ENCODE measurements at regions not wholly inside any gene's neighbourhood (a gene's known extent, or its start where the extent isn't known, plus 50 kb on each side); places are given as distances from the start of the nearest gene placed in this dataset.
"Not testable (repeated sequence)": the region's sequence is repeated elsewhere in the genome, so short reads cannot be mapped to it uniquely, and the experiment has no call there.

DNA sequence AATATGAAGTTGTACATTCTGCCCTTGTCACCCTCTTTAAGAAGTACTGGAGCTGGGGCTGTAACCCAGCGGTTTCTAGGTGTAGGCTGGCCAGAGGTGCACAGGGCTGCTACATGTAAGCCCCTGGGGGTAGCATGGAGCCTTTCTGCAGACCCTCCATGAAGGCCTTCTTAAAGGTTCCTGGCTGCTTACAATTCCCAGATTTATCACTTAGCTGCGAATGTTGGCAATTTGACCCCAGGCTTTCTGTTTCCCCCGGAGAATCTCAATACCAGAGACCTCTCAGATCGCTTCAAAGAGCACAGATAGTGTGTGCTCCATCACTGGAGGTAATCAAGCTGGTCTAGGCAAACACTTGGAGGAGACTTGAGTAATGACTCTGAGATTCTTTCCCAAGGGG is 309.4 kb downstream of the CBLN1 start:
- no peak for DNase-seq

DNA sequence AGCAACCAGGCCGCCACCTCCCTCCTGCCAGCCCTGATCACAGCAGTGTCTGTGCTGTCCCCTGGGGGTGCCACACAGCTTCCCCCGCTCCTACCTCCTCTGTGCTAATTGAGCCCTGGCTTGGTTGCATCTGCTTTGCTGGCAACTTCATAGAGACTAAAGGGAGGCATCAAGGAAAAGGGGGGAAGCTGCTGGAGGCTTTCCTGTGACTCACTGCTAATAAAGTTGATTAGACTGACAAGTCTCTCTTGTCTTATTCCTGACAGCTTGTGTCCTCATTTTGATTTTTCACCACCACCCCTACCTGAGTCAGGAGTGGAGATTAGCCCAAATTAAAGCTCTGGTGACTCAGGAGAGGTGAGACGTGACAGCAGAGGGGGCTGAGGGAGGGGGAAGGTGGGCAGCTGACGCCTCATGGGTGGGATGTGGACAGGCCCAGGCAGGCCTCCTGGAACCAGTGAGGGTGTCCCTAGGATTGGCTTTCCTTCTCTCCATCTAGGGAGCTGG is 310.0 kb downstream of the CBLN1 start:
- DNase-seq, result no peak

DNA sequence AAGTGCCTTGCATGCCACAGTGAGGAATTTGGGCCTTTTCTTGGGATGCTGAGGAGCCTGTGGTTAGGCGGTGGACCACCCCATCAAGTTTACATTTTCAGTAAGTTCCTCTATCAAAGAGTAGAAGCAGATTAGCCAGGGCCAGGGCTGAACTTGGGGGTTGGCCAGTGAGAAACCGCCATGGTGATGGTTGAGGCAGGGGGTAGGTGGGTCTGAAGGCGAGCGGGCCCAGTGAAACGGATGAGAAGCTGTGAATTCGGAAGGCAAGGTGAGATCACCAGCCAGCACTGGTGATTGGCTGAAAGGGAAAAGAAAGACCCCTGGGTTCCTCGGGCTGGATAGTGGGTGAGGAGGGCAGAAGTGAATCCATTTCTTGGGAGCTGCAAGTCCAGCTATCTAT is 311.4 kb downstream of the CBLN1 start:
- no peak for DNase-seq

DNA sequence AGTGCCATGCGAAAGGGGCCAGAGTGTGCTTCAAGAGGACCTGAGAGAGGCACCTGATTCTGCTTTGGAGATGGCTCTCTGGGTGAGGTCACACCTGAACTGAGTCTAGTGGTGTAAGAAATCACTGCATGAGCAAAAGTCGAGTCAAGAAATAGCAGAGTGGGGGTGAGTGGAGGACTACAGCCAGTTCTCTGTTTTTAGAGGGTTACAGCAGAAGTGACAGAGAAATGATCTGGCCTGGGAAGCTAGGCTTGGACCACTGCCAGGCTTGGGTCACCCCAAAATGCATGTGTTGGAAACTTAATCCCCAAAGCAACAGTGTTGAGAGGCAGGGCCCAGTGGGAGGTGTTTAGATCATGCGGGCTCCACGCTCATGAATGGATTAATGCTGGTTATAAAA is 312.0 kb downstream of the CBLN1 start:
- no peak for DNase-seq

DNA sequence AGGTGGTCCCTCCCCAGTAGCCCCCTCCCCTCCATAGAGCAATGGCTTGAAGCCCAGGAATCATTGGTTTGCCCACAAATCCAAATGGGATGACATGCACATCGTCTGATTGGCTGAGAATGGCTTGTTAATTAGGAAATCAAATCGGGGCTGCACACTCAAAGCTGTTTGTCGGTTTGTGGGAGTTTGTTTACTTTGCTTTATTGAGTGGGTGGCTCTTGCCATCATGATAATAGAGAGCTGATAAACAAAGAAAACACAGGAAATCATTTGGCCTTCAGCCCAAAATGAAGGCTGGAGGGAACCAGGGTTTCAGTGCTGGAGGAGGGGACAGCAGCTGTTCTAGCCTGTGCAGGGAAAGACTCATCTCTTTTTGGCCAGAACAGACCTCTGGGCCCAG is 316.3 kb downstream of the CBLN1 start:
- no peak for DNase-seq

DNA sequence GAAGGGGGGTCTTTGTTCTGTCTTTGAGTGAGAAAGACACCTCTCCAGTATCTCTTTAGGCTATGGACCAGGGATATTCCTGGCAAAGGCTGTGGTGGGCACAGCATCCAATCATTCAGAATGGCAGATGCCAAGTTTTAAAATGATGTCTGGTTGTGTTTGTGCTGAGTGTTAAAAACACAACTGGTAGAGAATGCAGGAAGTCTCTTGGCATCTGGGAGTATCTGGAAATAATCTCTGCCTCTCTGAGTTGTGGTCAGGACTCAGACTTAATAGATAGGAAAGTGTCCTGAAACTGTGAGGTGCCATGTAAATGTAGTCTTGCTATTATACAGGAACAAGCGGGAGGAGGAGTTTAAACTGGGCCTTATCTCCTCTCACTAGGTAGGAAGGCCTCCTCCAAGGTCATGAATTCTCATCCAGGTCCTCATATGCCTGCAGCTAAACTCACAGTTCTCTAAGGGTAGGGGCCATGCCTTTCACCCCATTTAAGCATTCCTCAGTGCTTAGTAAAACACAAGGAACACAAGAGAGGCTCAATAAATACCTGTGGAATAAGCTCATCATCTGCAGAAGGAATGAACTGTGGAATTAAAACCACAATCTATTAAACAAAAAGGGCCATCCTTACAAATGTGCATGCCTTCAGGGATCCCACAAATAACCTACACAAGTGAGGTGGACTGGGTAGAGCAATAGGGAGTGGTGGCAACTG is 317.6 kb downstream of the CBLN1 start:
- no peak for DNase-seq

DNA sequence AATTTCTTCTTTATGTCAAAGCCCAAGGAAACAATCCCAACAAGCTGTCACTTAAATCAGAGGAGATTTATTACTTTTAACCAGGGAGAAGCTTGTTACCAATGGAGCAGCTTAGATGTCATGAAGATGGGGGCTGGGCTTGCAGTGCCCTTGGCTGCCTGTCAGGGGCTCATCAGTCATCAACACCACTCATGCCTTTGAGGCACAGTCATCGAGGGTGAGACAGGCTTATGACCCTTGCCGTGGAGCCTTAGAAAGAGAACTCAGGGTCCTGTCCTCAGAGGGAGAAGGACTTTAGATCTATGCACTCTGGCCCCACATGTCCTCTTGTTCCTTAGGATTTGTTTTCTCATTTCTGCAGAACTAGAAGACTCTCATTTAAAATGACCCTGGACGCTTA is 318.3 kb downstream of the CBLN1 start:
- no peak for DNase-seq

DNA sequence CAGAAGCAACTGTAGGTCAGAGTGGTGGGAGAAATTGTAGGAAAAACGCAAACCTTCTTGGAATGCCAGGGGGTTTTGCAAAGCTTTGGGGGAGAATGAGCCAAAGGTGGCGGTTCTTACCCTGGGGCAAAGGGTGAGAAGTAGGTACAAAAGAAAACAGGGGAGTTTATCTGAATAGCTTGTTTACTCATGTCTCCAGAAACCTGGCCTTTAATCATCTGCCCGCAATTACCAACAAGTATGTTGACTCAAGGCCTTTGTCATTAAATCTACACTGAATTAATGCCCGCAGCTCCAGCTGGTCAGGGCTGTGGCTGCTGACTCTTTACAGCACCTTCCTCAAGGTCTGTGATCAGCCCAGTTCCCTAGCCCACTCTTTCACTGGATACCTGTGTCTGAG is 320.1 kb downstream of the CBLN1 start:
- no peak for DNase-seq

DNA sequence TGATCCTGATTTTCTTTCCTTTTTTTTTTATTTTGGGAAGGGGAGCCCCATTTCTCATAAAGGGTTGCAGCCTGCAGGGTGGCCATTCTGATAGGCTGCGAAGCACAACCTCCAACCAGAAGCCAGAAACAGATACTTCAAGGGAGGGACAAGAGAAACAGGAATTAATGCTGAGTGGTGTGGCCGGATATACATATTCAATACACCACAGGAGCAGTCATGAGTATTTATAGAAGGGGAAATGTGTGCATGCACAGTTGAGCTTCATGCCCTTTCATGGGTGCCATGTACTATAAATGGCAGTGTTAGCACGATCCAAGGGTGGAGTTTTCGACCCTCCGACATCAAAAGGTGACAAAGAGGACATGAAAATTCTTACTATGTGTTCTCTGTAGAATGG is 320.8 kb downstream of the CBLN1 start:
- DNase-seq, result no peak

DNA sequence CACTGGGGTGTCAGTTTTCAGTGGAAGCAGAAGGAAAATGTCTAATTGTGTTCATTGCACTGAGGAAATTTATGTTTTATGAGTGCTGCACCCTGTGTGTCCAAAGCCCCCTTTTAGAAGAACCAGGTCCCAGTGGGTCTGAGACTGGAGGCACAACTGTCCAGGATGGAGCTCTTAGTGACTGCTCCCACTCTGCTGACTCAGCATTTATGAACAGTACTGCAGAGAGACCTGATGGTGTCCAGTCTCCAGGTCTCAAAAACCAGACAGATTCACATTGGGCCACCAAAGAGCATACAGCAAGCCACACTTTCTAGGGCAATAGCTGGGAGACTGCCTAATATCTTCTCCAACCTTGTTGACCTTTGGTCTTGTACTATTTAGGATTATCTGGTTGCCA is 321.9 kb downstream of the CBLN1 start:
- DNase-seq, result no peak

DNA sequence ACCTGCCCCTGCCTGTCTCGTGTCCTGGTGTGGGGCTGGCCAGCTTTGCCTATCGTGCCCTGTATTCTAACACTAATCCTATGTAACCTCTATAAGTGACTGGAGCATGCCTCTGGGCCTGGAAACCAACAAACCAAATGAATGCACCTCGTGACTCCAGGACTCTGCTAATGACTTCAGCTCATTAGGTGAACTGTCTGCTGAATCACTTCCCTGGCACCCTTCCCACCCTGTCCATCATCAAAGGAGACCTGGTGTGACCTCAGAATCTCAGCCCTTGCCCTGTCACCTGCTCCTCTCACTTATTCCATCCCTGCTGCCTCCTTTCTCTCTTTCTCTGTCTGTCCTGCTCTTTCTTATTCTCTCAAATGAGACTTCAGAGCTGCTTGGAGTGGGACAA is 322.4 kb downstream of the CBLN1 start:
- no peak for DNase-seq

DNA sequence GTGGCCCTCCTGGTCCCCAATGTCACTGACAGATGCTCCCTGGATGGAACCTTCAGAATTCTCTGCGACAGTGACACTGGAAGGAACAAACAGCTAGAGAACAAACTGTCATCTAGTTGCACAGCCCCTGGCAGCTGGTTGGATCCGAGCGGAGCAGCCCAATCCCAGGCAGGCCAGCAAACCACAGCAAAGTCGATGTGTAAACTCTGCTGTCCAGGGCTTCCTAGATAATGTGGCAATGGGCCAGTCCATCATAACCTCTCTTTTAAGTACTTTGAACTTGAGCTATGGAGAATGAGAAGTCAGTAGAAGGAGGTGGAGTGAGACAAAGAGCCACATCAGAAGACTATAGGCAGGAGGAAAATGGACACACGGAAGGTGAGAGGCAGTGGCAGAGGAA is 323.0 kb downstream of the CBLN1 start:
- no peak for DNase-seq

DNA sequence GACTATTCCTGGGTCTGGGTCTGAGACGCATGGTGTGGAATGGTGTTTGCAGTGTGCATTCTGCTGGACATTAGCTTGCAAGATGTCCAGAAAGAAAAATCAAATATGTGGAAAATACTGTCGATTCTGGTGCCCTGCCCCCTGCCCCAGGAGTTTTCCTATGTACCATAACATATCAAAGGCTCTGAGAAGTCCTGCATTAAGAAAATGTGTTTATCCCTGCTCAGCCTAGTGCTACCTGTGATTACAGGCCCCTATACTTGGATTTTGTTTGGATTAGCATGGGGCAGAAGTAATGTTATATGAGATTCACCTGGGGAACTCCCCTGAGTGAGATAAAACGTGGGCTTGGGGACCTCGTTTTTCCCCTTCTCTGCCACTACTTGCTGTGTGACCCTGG is 325.0 kb downstream of the CBLN1 start:
- DNase-seq, result no peak

DNA sequence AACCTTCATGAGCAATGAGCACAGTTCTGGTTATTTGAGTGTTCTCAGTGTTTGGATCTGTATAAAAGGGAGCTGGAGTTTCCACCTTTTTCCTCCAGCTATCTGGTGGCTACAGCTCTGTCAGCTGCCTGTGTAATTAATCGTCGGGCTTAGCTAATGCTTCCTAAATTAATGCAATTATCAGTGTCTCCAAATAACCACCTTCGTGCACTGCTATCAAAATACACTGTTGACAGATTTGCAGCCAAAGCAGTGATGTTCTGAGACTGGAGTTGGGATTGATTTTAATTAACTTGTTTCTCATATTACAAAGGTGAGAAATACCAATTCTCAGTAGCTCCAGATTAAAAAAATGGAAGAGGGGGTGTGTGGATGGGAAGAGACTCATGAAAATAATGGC is 325.8 kb downstream of the CBLN1 start:
- no peak for DNase-seq

DNA sequence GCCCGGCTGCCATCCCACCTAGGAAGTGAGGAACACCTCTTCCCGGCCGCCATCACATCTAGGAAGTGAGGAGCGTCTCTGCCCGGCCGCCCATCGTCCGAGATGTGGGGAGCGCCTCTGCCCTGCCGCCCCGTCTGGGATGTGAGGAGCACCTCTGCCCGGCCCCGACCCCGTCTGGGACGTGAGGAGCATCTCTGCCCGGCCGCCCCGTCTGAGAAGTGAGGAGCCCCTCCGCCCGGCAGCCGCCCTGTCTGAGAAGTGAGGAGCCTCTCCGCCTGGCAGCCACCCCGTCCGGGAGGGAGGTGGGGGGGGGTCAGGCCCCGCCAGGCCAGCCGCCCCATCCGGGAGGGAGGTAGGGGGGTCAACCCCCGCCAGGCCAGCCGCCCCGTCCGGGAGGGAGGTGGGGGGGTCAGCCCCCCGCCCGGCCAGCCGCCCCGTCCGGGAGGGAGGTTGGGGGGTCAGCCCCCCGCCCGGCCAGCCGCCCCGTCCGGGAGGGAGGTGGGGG is 330.0 kb downstream of the CBLN1 start:
- DNase-seq, result not testable (repeated sequence)

DNA sequence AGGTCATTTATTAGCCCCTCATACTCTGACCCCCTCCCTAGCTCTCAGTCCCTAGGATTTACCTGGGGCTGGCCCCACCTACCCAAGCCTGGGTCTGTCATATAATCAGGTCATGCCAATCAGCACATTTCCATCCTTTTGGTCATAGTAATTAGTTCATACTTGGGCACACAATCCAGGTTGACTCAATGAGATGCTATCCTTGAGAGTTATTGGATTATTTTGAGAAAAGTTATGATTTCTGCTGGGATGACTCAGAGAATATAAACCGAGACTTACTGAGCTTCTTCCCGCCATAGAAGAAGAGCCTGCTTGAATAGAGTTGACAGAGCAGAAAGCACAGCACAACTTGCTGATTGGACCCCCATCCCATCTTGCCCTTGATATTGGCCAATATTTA is 331.5 kb downstream of the CBLN1 start:
- no peak for DNase-seq

DNA sequence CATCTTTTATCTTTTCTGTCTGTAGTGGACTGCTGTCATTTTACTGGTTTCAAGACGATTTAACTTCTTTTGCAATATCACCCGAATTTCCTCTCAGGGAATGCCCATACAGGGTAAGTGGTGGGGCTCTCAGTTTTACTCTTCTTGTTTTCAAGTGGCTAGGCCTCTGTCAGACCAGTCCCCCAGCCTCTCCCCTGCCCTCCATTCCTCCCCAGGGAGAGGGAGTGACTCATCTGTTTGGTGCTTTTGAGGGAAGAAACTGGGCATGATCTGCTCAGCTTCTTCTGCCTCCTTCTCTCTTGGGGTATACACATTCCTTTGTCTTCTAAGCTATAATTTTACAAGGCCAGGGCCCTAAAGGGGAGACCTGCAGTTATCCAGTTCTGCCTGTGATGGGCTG is 332.0 kb downstream of the CBLN1 start:
- DNase-seq, result no peak

DNA sequence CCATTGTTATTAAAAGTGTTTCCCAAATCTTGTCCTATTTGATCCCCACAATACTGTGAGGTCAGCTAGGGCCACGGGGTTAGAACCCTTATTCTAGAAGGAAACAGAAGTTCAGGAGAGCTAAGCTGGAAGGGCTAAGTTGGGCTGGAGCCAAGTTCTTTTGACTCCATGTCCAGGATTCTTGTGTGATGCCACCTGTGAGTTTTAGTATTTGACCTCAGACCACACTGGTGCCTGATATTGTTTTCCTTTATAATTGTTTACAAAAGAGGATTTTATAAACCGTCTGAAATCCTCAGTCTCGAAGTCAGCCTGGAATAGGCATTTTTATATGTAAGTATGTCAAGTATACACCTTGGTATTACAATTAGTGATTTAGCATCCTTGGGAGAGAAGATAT is 332.7 kb downstream of the CBLN1 start:
- DNase-seq, result no peak

DNA sequence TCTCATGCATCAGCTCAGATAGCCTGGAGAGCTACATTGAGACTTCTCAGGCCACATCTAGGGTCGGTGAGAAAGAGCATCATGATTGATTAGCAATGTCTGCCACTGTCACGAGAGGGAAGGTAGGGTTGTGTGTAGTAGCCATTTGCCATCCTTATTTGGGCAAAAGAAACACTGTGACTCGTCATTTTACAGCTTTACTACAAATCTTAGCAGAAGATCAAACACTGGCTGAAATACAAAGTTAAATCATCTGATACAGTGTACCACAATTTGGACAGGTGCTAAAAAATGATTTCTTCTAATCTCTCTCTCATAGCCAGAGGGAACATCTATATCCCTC is 334.3 kb downstream of the CBLN1 start:
- DNase-seq, result no peak

DNA sequence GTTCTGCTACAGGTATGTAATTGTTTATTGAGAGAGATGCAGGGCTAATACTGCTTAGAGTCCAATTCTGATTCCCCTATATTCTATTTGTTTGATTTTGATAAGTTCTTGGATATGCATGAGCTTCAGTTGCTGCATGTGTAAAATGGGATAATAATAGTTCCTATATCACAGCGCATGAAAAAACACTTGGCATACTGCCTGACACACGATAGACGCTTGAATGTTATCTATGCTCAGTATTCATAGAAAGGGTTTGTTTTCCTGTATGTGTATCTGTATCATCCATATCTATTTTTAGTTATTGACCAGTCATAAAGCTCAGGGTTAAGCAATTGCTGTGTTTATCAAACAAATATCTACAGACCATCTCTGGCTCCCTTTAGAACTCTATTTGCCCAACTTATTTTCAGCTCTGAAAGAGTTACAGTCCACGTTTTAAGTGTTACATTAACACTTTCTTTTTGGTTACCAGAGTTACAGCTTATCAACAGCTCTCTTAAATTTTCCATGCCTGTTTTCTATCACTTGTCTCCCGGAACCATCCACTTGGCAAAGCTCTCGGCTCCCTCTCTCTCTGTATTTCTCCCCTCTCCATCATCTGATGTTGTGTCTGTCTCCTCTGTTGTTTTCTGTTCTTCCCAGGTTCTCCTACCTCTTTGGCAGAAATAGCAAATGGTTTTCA is 334.8 kb downstream of the CBLN1 start:
- DNase-seq, result no peak

DNA sequence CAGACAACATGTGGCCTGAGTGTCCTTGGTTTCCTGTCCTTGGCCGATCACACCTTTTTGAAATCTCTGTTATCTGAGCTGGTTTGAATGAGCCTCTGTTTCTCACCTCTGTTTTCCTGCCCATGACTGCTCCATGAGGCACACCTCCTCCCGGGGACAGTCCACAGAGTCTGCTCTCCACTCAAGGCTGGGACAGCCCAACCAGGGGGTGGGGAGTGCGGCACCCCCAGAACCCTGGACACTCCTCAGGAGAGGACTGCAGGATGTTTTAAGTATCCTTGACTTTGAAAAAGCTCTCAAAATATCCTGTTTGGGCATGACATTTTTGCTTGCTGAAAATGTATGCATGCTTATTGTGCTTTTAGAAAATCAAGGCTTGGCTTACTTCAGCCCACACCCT is 333.0 kb upstream of the N4BP1 start:
- DNase-seq, result no peak

DNA sequence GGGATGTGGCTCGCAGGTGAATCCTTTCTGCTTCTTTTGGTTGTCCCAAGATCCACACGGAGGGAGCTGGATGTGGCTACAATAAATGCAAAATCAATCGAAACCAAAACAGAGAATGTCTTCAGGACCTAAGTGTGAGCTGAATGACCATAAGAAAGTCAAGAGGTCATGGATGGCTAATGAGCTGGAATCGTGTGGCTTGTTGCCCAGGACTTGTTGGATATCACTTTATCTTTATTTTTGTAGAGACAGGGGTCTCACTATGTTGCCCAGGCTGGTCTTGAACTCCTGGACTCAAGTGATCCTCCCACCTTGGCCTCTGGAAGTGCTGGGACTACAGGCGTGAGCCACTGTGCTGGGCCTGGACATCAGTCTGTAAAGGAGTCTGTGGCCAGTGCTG is 326.8 kb upstream of the N4BP1 start:
- DNase-seq, result no peak

DNA sequence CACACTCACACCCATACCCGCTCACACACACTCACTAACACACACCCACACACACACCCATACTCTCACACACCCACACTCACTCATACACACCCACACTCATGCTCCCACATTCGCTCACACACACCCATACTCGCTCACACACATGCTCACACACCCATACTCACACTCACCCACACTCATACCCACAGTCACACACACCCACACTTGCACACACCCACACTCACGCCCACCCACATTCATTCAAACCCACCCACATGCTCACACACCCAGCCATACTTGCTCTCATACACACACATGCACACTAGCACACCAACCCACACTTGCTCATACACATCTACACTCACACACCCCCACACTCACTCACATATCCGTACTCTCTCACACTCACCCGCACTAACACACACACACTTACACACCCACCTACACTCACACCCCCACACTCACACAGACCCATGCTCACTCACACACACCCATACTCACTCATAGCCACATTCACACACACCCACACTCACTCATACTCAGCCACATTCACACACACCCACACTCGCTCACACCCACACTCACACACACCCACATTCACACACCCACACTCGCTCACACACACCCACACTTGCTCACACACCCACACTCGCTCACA is 322.4 kb upstream of the N4BP1 start:
- no peak for DNase-seq

DNA sequence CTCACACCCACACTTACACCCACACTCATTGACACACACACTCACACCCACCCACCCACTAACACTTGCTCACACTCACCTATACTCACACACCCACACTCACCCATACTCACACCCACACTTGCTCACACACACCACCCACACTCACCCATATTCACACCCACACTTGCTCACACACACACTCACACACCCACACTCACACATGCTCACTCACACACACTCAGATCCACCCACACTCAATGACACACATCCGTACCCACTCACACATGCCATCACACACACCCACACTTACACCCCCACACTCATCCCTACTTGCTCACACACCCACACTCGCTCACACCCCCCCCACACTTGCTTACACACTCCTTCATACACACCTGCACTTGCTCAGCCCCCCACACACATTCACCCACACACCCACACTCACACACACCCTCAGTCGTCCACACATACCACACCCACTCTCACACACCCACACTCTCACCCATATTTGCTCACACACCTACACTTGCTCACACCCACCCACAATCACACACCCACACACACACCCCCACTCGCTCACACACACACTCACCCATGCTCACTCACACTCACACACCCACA is 321.1 kb upstream of the N4BP1 start:
- no peak for DNase-seq
